GM20431 (cell line): ENCODE measurements at regions not wholly inside any gene's neighbourhood (a gene's known extent, or its start where the extent isn't known, plus 50 kb on each side); places are given as distances from the start of the nearest gene placed in this dataset.

ENCODE experiments used
- in situ Hi-C: fragments of 300-500 bp; cut with MseI, MboI; formaldehyde crosslinking; loops from one replicate; pipeline ENCODE4 v1.15.0; 2020; ENCODE audit warnings: low sequenced_read_pairs; ENCODE audit not compliant: unreplicated experiment

DNA sequence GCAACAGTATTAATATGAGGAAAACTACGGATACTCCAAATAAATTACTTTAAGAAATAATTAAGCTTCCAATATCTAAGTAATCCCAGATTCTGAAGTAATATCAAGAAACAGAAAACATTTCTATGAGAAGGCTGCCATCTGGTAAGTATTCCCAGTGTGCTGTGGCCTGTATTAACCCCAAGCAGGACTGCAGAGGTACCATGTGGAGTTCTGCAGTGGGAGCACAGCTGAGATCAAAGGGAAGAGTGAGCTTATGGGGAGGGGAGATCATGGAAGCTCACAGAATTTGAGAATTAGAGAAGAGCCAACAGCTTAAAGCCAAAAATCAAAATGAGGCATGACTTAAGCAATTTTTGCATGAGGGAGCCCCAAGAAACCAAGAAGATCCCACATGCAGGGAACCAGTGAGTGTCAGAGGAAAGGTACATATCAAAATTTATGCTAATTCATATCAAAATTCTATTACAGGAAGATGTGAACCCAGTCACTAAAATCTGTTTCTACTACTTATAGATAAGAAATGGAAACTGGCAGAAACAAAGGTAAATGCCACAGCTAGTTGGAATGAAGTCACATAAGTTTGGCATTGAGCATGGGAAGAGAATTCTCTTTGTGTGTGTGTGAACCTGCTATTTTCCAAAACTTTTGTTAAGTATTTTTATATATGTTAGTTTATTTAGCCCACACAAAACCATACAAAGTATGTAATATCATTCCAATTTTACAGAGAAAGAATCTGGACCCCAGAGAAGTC, 62.6 kb upstream of the KITLG start:
- in situ Hi-C loops, result no loop called here

DNA sequence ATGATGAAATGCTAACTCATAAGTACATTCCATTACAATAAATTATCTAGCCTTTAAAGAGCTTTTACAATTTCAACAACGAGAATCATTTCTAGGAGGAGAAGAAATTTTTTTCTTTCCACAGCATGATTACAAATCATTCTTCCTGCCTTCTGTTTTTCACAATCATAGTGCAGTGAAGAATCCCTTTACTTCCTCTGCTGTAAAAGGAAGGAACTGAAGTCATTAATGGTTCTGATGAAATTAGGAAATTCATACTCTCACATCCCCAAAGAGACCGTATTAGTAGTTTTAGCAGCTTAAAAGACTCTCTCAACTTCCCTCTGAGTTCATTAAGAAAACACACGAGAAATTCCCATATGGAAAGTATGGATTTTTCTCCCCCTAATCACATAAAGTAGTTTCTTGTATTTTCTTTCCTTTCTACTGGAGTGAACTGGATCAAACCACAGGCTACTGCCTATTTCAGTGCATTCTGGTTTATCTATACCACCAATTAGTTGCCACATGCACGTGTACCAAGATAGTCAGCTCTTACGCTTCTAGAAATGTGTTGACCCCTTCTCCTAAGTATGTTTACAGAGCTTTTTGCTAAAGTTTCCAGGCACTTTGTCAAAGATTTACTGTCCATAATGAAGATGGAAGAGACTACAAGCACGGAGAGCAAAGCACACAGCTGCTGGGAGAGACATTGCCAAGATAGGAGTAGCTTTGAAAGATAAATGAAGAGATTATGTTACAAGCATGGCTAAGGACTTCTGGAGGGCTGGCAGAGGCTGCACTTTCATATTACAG, 58.9 kb upstream of the KITLG start:
- in situ Hi-C loops, result no loop called here

DNA sequence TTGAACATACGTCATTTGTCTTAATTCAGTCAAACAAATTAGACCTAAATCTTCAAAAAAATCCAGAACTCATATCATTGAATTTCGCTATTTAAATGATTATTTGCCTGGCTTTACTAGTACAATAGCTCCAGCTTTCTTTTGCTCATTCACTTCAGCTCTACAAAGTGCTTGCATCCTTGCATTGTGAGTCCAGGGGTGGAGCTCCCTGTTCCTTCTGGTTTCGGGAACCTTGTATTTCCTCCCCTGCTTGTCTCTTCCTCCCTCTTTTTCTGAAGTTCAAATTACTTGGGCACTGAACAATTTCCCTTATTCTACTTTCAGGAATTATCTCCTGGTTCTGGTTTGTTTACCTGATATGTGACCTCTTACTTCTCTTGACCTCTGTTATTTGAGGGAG, 58.1 kb upstream of the KITLG start:
- in situ Hi-C loops, result no loop called here

DNA sequence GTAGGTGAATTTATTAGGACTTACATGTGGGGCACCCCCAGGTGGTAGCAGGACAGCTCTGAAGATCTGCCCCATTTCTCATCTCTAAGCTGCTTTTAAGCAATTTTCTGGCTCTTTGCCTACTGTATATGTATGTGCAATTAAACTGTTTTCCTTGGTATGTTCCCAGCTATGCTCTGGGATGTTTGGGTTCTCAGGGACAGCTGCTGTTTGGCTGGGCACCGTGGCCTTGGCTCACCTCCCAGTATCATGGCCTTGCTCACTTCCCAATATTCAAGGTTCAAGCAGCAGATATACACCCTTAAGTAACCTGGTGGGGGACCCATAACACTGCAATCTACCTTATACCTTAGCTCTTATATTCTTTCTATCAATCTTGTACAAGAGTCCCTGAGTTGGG, 53.7 kb upstream of the KITLG start:
- in situ Hi-C loops, result no loop called here

DNA sequence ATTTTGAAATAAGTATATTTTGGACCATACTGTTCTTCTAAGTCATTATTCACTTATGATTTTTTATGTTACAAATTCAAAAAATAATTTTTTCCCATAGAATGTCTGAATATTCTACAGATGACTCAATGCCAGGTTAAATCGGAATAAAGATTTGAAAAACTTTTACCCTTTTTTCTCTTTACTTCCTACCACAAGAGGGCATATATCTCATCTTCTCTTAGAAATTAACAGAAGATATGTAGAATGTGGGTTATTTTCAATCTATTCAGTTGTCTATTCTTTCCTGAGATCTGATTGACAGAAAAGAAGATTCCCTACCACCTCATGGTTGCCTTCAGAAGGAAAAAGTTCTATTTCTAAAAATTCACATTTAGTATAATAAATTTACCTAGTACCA, 53.0 kb upstream of the KITLG start:
- in situ Hi-C loops, result no loop called here

DNA sequence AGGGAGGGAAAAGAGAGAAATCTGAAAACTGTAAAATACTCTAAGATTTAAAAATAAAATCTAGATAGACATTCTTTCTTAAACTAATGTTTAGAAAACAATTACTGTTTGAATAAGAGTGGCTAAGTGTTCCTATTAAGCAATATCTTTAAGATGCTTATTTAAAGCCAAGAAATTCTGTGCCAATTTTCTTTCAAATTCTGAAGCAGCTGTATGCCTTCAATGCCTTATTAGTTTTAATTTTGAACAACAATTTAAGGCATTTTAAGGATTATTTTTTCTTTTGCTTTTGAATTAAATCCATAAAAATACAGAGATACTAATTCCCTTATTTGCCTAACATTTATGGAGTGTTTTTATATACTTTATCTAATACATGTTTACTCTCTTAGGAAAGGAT, 50.3 kb upstream of the KITLG start:
- in situ Hi-C loops, result no loop called here
